WTC11 (cell line): ENCODE measurements at regions not wholly inside any gene's neighbourhood (a gene's known extent, or its start where the extent isn't known, plus 50 kb on each side); places are given as distances from the start of the nearest gene placed in this dataset.
"Not testable (repeated sequence)": the region's sequence is repeated elsewhere in the genome, so short reads cannot be mapped to it uniquely, and the experiment has no call there.

Experiments
- ATAC-seq: fragments of 200-7000 bp; cut with Tn5 transposase; 2 replicates; pipeline ENCODE4 v1.10.0; 2021; ENCODE audit warnings: mild to moderate bottlenecking, moderate library complexity
- CTCF ChIA-PET: fragments of 300-600 bp; sonication (Branson Sonifier 250); formaldehyde crosslinking; loops from one replicate; lab custom pipeline; 2021; ENCODE audit warnings: antibody characterized with exemption; lab: Charles Lee
- POLR2A ChIA-PET: fragments of 350-600 bp; sonication (Branson Sonifier 250); formaldehyde crosslinking; loops from one replicate; lab custom pipeline; 2021; ENCODE audit warnings: antibody characterized with exemption; lab: Charles Lee
- DNase-seq: peaks from one replicate; pipeline ENCODE4 v3.0.0; 2021; ENCODE audit warnings: low spot score
- H3K27ac Mint-ChIP-seq: 2 replicates; pipeline ENCODE4 v1.8.0; 2021; ENCODE audit warnings: mixed read lengths
- H3K27me3 Mint-ChIP-seq: 2 replicates; pipeline ENCODE4 v1.8.0; 2021; ENCODE audit warnings: low read depth, mild to moderate bottlenecking, moderate library complexity, mixed read lengths
- H3K36me3 Mint-ChIP-seq: 2 replicates; pipeline ENCODE4 v1.8.0; 2021; ENCODE audit warnings: mixed read lengths
- H3K4me1 Mint-ChIP-seq: 2 replicates; pipeline ENCODE4 v1.8.0; 2022; ENCODE audit warnings: mixed read lengths
- H3K4me3 Mint-ChIP-seq: 2 replicates; pipeline ENCODE4 v1.8.0; 2021; ENCODE audit warnings: mild to moderate bottlenecking, moderate library complexity, mixed read lengths
- H3K9me3 Mint-ChIP-seq: 2 replicates; pipeline ENCODE4 v1.8.0; 2021; ENCODE audit warnings: mixed read lengths
- ERG ChIP-seq: fragments of 250-450 bp; sonication (Bioruptor Pico); IDR thresholded peaks from 2 replicates; pipeline ENCODE4 v1.8.0; 2021; ENCODE audit warnings: mild to moderate bottlenecking
- FOXK1 ChIP-seq: sonication (generic); formaldehyde crosslinking; IDR thresholded peaks from 2 replicates; pipeline ENCODE4 v1.8.0; 2022; ENCODE audit warnings: mild to moderate bottlenecking, moderate library complexity, missing genetic modification reagents
- HMGXB4 ChIP-seq: sonication (generic); formaldehyde crosslinking; IDR thresholded peaks from 2 replicates; pipeline ENCODE4 v1.8.1; 2023; ENCODE audit warnings: mild to moderate bottlenecking, moderate library complexity, missing genetic modification reagents
- MXD4 ChIP-seq: fragments of 250-450 bp; sonication (Bioruptor Pico); IDR thresholded peaks from 2 replicates; pipeline ENCODE4 v1.8.0; 2021; ENCODE audit warnings: mild to moderate bottlenecking, moderate library complexity, borderline replicate concordance
- NR3C1 ChIP-seq: sonication (generic); formaldehyde crosslinking; conservative IDR thresholded peaks from 2 replicates; pipeline ENCODE4 v1.8.1; 2023; ENCODE audit warnings: low read depth, mild to moderate bottlenecking, missing genetic modification reagents
- OVOL2 ChIP-seq: fragments of 250-450 bp; sonication (Bioruptor Pico); IDR thresholded peaks from 2 replicates; pipeline ENCODE4 v1.9.0; 2021; ENCODE audit warnings: mild to moderate bottlenecking, borderline replicate concordance
- PRDM15 ChIP-seq: sonication (generic); formaldehyde crosslinking; IDR thresholded peaks from 2 replicates; pipeline ENCODE4 v1.8.0; 2022; ENCODE audit warnings: missing genetic modification reagents
- SOX15 ChIP-seq: fragments of 250-450 bp; sonication (Bioruptor Pico); IDR thresholded peaks from 2 replicates; pipeline ENCODE4 v1.9.0; 2021; ENCODE audit warnings: mild to moderate bottlenecking
- TEAD1 ChIP-seq: sonication (generic); formaldehyde crosslinking; IDR thresholded peaks from 2 replicates; pipeline ENCODE4 v1.8.0; 2022; ENCODE audit warnings: mild to moderate bottlenecking, missing genetic modification reagents
- ZNF219 ChIP-seq: sonication (generic); formaldehyde crosslinking; IDR thresholded peaks from 2 replicates; pipeline ENCODE4 v1.8.0; 2023; ENCODE audit warnings: missing genetic modification reagents, mild to moderate bottlenecking, borderline replicate concordance
- ZNF396 ChIP-seq: fragments of 250-450 bp; sonication (Bioruptor Pico); IDR thresholded peaks from 2 replicates; pipeline ENCODE4 v1.8.0; 2021; ENCODE audit warnings: mild to moderate bottlenecking, moderate library complexity, borderline replicate concordance
- TF ChIP-seq, protein P1 (sequence below): sonication (generic); formaldehyde crosslinking; IDR thresholded peaks from 2 replicates; pipeline ENCODE4 v1.8.1; 2022; ENCODE audit warnings: low read depth, missing genetic modification reagents, borderline replicate concordance
- TF ChIP-seq, protein P2 (sequence below): sonication (generic); formaldehyde crosslinking; IDR thresholded peaks from 2 replicates; pipeline ENCODE4 v1.8.1; 2022; ENCODE audit warnings: mild to moderate bottlenecking, moderate library complexity, missing genetic modification reagents
- TF ChIP-seq, protein P3 (sequence below): fragments of 250-450 bp; sonication (Bioruptor Pico); IDR thresholded peaks from 2 replicates; pipeline ENCODE4 v1.9.0; 2021; ENCODE audit warnings: moderate library complexity, mild to moderate bottlenecking, inconsistent platforms, borderline replicate concordance
- TF ChIP-seq, protein P4 (sequence below): fragments of 250-450 bp; sonication (Bioruptor Pico); conservative IDR thresholded peaks from 2 replicates; pipeline ENCODE4 v1.9.0; 2021; ENCODE audit warnings: mild to moderate bottlenecking
- TF ChIP-seq, protein P5 (sequence below): sonication (generic); formaldehyde crosslinking; IDR thresholded peaks from 2 replicates; pipeline ENCODE4 v1.8.1; 2023; ENCODE audit warnings: mild to moderate bottlenecking, missing genetic modification reagents

GRCh38 chr1:119266858-119267257 is 101.7 kb upstream of the HAO2 start:
- no peaks in the 10 kb centered on the region; the same call in 1 of the 2 replicates for H3K27me3 Mint-ChIP-seq
- peaks cover 7% of the 10 kb centered on the region; the same call in 1 of the 2 replicates for H3K36me3 Mint-ChIP-seq
- no peak overlapping the region for H3K4me3 Mint-ChIP-seq
- DNase-seq = no peak
- no peak overlapping the region for H3K27ac Mint-ChIP-seq
- CTCF ChIA-PET = interaction anchor here (2.6 kb wide), 1 partner anchor 9 kb away, joined by 35 read pairs; no protein-coding TSS in a partner anchor
- peaks cover 8% of the 10 kb centered on the region for H3K9me3 Mint-ChIP-seq
- no peak for ATAC-seq
- POLR2A ChIA-PET = no interaction called here
- no peaks in the 10 kb centered on the region for H3K4me1 Mint-ChIP-seq
- TF ChIP-seq FOXK1 = no peak
- TF ChIP-seq, protein P1, sequence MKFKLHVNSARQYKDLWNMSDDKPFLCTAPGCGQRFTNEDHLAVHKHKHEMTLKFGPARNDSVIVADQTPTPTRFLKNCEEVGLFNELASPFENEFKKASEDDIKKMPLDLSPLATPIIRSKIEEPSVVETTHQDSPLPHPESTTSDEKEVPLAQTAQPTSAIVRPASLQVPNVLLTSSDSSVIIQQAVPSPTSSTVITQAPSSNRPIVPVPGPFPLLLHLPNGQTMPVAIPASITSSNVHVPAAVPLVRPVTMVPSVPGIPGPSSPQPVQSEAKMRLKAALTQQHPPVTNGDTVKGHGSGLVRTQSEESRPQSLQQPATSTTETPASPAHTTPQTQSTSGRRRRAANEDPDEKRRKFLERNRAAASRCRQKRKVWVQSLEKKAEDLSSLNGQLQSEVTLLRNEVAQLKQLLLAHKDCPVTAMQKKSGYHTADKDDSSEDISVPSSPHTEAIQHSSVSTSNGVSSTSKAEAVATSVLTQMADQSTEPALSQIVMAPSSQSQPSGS (CRISPR knock-in tag) = no peak

GRCh38 chr1:119267288-119267687 is 101.3 kb upstream of the HAO2 start:
- H3K36me3 Mint-ChIP-seq, H3K4me3 Mint-ChIP-seq, DNase-seq, H3K27ac Mint-ChIP-seq, POLR2A ChIA-PET, H3K27me3 Mint-ChIP-seq, ATAC-seq, H3K9me3 Mint-ChIP-seq, H3K4me1 Mint-ChIP-seq: not testable (repeated sequence)
- CTCF ChIA-PET = interaction anchor here (2.6 kb wide), 1 partner anchor 9 kb away, joined by 35 read pairs; no protein-coding TSS in a partner anchor

DNA sequence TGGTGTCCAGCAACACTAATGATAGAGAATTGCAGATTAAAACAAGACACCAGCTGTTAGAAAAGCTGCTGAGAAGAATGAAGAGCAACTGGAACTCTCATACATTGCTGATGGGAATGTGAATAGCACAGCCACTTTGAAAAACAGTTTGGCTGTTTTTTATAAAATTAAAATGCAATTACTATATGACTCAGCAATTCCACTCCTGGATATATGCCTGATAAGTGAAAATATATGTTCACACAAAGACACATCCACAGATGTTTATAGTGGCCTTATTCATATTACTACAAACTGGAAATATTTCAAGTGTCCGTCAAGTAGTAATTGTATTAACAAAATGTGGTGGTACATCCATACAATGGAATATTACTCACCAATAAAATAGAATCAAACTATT is 99.7 kb upstream of the HAO2 start:
- no peak for ATAC-seq
- Mint-ChIP-seq H3K36me3 (peaks cover 7% of the 10 kb centered on the region; the same call in 1 of the 2 replicates), H3K27ac (no peak overlapping the region), H3K27me3 (no peaks in the 10 kb centered on the region), H3K4me3 (no peak overlapping the region), H3K9me3 (peaks cover 8% of the 10 kb centered on the region), H3K4me1 (no peaks in the 10 kb centered on the region)
- ChIA-PET POLR2A (no interaction called here), CTCF (no interaction called here)
- DNase-seq = no peak
- TF ChIP-seq ZNF219 = no peak
- TF ChIP-seq, protein P2, sequence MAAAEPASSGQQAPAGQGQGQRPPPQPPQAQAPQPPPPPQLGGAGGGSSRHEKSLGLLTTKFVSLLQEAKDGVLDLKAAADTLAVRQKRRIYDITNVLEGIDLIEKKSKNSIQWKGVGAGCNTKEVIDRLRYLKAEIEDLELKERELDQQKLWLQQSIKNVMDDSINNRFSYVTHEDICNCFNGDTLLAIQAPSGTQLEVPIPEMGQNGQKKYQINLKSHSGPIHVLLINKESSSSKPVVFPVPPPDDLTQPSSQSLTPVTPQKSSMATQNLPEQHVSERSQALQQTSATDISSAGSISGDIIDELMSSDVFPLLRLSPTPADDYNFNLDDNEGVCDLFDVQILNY (CRISPR knock-in tag) = no peak
- TF ChIP-seq, protein P3, sequence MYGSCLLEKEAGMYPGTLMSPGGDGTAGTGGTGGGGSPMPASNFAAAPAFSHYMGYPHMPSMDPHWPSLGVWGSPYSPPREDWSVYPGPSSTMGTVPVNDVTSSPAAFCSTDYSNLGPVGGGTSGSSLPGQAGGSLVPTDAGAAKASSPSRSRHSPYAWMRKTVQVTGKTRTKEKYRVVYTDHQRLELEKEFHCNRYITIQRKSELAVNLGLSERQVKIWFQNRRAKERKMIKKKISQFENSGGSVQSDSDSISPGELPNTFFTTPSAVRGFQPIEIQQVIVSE (CRISPR knock-in tag) = no peak
- TF ChIP-seq MXD4 (CRISPR knock-in tag) = no peak
- TF ChIP-seq NR3C1 (CRISPR knock-in tag) = no peak
- TF ChIP-seq, protein P4, sequence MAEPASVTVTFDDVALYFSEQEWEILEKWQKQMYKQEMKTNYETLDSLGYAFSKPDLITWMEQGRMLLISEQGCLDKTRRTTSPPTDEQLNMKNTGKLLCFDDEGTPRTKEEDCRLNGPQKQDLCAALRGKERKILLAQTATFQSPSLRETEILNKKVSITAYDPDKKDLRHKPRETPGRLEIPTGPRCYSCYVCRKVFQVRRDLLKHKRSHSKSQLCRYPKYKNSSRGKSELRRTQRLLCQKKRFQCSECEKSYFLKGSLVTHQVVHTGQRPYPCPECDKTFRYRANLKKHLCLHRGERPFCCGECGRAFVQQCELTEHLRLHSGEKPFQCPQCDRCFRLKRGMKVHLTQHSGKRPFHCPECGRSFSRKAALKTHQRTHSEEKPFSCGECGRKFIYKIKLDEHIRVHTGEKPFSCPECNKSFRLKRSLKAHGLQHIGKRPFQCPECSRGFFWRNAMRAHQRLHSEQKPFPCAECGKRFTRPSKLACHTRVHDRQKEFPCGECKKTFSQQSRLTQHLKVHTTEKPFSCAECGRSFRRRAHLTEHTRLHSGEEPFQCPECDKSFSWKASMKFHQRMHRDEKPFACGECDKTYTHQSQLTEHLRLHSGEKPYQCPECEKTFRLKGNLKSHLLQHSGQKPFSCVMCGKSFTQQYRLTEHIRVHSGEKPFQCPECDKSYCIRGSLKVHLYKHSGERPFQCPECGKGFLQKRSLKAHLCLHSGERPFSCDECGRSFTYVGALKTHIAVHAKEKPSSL (CRISPR knock-in tag) = no peak
- TF ChIP-seq HMGXB4 (CRISPR knock-in tag) = no peak
- TF ChIP-seq ERG (CRISPR knock-in tag) = no peak
- no peak for TF ChIP-seq PRDM15 (CRISPR knock-in tag)
- no peak for TF ChIP-seq OVOL2 (CRISPR knock-in tag)
- TF ChIP-seq TEAD1 (CRISPR knock-in tag) = no peak
- TF ChIP-seq ZNF396 = no peak
- TF ChIP-seq SOX15 = no peak
- TF ChIP-seq, protein P5, sequence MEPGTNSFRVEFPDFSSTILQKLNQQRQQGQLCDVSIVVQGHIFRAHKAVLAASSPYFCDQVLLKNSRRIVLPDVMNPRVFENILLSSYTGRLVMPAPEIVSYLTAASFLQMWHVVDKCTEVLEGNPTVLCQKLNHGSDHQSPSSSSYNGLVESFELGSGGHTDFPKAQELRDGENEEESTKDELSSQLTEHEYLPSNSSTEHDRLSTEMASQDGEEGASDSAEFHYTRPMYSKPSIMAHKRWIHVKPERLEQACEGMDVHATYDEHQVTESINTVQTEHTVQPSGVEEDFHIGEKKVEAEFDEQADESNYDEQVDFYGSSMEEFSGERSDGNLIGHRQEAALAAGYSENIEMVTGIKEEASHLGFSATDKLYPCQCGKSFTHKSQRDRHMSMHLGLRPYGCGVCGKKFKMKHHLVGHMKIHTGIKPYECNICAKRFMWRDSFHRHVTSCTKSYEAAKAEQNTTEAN (CRISPR knock-in tag) = no peak
